Gastrocnemius medialis (tissue), 4 donors: ENCODE measurements at regions not wholly inside any gene's neighbourhood (a gene's known extent, or its start where the extent isn't known, plus 50 kb on each side); places are given as distances from the start of the nearest gene placed in this dataset.

Experiments
- ATAC-seq, 2 donors: fragments of 150-250 bp; one replicate each; pipeline ENCODE4 v1.9.1; 2016
- DNase-seq, 2 donors: peaks; one replicate each; pipeline ENCODE4 v3.0.0-alpha.2; 2019
- H3K27ac ChIP-seq, 4 donors: fragments of 200-600 bp; sonication (generic); 1 replicate in 1 of 4; 2 replicates in 3 of 4; pipeline ENCODE4 v1.5.1; 2016 to 2018; ENCODE audit warnings: mild to moderate bottlenecking in 2 of 4, moderate library complexity in 1 of 4
- H3K27me3 ChIP-seq, 3 donors: fragments of 200-600 bp; sonication (generic) in 2 of 3; 1 replicate in 1 of 3; 2 replicates in 2 of 3; pipeline versions ENCODE4 v1.5.1 to v1.6.0; 2016 to 2019; ENCODE audit warnings: mild to moderate bottlenecking in 1 of 3, moderate library complexity in 1 of 3
- H3K36me3 ChIP-seq, 2 donors: fragments of 200-600 bp; sonication (generic) in 1 of 2; one replicate each; pipeline ENCODE4 v1.5.1; 2017 to 2018
- H3K4me1 ChIP-seq, 2 donors: fragments of 200-600 bp; sonication (generic) in 1 of 2; one replicate each; pipeline ENCODE4 v1.5.1; 2016 to 2017; ENCODE audit warnings: mild to moderate bottlenecking in 2 of 2
- H3K4me3 ChIP-seq, 4 donors: fragments of 200-600 bp; sonication (generic) in 3 of 4; 1 replicate in 1 of 4; 2 replicates in 3 of 4; pipeline ENCODE4 v1.5.1; 2016 to 2019; ENCODE audit warnings: mild to moderate bottlenecking in 2 of 4
- H3K9me3 ChIP-seq, 3 donors: fragments of 200-600 bp; sonication (generic) in 2 of 3; 1 replicate in 1 of 3; 2 replicates in 2 of 3; pipeline ENCODE4 v1.5.1; 2016 to 2019
- POLR2A ChIP-seq, 2 donors: fragments of 450-650 bp; IDR thresholded peaks; one replicate each; pipeline ENCODE4 v1.6.1; 2017; ENCODE audit warnings: antibody characterized with exemption in 2 of 2, mild to moderate bottlenecking in 2 of 2, moderate library complexity in 2 of 2
- in situ Hi-C, 4 donors: fragments of 200-750 bp; cut with MboI; loops; one replicate each; pipeline versions ENCODE4 v1.15.0 to v1.8.0; 2017; ENCODE audit warnings: low sequenced_read_pairs in 4 of 4
- intact Hi-C: fragments of 100-400 bp; cut with DNase I; formaldehyde crosslinking; loops from one replicate; pipeline ENCODE4 v1.15.1; 2023; ENCODE audit warnings: low total_unique reads
- TF ChIP-seq, protein P1 (sequence below), 5 experiments: fragments of 450-650 bp in 3 of 5; fragments of 200-600 bp in 2 of 5; sonication (generic) in 2 of 5; IDR thresholded peaks in 4 of 5; conservative IDR thresholded peaks in 1 of 5; 1 replicate in 4 of 5; 2 replicates in 1 of 5; pipeline ENCODE4 v1.5.1; 2016 to 2019; ENCODE audit warnings: antibody characterized with exemption in 5 of 5, mild to moderate bottlenecking in 3 of 5, moderate library complexity in 3 of 5

DNA sequence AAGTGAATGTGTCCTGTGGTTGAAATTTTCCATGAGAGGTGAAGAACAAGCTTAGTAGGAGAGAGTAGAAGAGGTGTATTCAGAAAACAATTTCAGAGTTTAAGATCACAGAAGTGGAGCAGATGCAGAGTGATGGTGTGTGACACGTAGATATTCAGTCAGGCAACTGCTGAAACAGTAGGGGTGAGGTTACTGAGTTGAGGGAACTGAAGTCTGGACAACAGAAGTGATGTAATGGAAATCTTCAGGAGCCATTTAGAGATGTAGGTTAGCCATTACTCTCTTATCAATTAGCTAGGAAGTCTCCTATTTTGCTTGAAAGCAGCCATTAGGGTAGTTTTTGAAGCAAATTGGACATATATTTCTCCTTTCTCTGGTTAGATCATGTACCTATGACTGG lies 584.4 kb downstream of the PKHD1 start:
- TF ChIP-seq, protein P1, sequence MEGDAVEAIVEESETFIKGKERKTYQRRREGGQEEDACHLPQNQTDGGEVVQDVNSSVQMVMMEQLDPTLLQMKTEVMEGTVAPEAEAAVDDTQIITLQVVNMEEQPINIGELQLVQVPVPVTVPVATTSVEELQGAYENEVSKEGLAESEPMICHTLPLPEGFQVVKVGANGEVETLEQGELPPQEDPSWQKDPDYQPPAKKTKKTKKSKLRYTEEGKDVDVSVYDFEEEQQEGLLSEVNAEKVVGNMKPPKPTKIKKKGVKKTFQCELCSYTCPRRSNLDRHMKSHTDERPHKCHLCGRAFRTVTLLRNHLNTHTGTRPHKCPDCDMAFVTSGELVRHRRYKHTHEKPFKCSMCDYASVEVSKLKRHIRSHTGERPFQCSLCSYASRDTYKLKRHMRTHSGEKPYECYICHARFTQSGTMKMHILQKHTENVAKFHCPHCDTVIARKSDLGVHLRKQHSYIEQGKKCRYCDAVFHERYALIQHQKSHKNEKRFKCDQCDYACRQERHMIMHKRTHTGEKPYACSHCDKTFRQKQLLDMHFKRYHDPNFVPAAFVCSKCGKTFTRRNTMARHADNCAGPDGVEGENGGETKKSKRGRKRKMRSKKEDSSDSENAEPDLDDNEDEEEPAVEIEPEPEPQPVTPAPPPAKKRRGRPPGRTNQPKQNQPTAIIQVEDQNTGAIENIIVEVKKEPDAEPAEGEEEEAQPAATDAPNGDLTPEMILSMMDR (IDR thresholded peaks at IDR 0.05 in 4 of 5, conservative IDR thresholded peaks at IDR 0.05 in 1 of 5) = no peak
- TF ChIP-seq POLR2A (IDR thresholded peaks at IDR 0.05) = no peak
- Histone ChIP-seq H3K9me3 (no peaks in the 10 kb centered on the region), H3K27me3 (no peaks in the 10 kb centered on the region), H3K27ac (no peak overlapping the region), H3K4me1 (no peaks in the 10 kb centered on the region), H3K4me3 (no peak overlapping the region), H3K36me3 (no peaks in the 10 kb centered on the region)
- intact Hi-C loops (no loop called here), in situ Hi-C loops (no loop called here)
- no peak for DNase-seq
- no peak for ATAC-seq

DNA sequence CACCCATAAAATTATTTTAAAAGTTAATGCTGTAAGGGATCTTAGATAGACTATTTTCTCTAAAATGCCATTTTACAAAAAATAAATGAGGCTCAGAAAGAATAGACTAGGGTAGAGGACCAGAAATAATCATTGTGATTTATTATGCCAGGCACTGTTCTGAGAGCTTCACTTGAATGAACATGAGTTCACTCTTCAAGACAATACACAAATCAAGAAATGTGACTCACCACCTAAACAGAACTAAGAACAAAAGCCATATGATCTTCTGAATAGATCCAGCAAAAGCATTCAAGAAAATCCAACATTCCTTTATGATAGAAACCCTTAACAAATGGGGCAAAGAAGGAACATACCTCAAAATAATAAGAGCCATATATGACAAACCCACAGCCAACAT lies 582.0 kb downstream of the PKHD1 start:
- intact Hi-C loops (no loop called here), in situ Hi-C loops (no loop called here)
- no peak overlapping the region for H3K4me3 ChIP-seq
- H3K36me3 ChIP-seq = no peaks in the 10 kb centered on the region
- H3K9me3 ChIP-seq = no peaks in the 10 kb centered on the region
- H3K4me1 ChIP-seq = no peaks in the 10 kb centered on the region
- H3K27me3 ChIP-seq = no peaks in the 10 kb centered on the region
- no peak overlapping the region for H3K27ac ChIP-seq
- ATAC-seq (no peak), DNase-seq (no peak)
- no peak for TF ChIP-seq POLR2A (IDR thresholded peaks at IDR 0.05)
- TF ChIP-seq, protein P1 (IDR thresholded peaks at IDR 0.05 in 4 of 5, conservative IDR thresholded peaks at IDR 0.05 in 1 of 5) = no peak

DNA sequence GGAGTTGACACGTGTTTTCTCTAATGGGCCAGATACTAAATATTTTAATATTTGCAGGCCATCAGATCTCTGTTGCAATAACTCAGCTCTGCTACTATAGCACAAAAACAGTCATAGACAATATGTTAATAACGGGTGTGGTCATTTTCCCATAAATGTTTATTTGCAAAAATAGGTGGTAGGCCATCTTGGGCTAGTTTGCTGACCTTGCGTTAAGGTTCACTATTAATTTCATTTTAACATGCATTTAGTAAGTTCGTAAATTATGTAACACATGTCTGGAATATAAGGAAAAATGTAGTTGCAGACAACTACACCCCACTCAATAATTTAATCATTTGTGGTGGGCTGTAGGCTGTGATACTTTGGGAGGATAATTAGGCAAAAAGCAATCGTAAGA lies 577.8 kb downstream of the PKHD1 start:
- in situ Hi-C loops = no loop called here
- no peaks in the 10 kb centered on the region for H3K36me3 ChIP-seq
- DNase-seq (no peak), ATAC-seq (no peak)
- no peak overlapping the region for H3K4me3 ChIP-seq
- TF ChIP-seq, protein P1 (IDR thresholded peaks at IDR 0.05 in 4 of 5, conservative IDR thresholded peaks at IDR 0.05 in 1 of 5) = no peak
- no peak for TF ChIP-seq POLR2A (IDR thresholded peaks at IDR 0.05)
- H3K27ac ChIP-seq = no peak overlapping the region
- intact Hi-C loops = no loop called here
- H3K27me3 ChIP-seq = no peaks in the 10 kb centered on the region
- no peaks in the 10 kb centered on the region for H3K4me1 ChIP-seq
- no peaks in the 10 kb centered on the region for H3K9me3 ChIP-seq

DNA sequence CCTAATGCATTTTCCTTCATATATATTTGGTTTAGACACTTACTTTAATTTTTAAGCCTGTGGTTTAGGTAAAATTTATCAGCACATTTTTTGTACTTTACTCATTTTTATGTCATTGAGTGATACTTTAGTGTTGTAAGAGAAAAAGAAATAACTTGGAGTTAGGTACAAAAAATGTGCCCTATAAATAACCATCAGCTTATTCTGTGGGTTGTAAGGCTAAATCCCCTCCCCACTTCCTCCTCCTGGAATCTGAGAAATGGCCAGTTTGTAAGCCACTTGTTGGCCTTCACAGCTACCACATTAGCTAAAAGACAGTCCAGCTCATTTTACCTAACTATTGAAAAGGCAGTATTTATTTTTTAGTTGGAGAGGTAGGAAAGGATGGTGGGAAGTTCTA lies 576.3 kb downstream of the PKHD1 start:
- in situ Hi-C loops (no loop called here), intact Hi-C loops (no loop called here)
- Histone ChIP-seq H3K36me3 (no peaks in the 10 kb centered on the region), H3K27ac (no peak overlapping the region), H3K4me1 (no peaks in the 10 kb centered on the region), H3K9me3 (no peaks in the 10 kb centered on the region), H3K4me3 (no peak overlapping the region), H3K27me3 (no peaks in the 10 kb centered on the region)
- DNase-seq = no peak
- TF ChIP-seq, protein P1 (IDR thresholded peaks at IDR 0.05 in 4 of 5, conservative IDR thresholded peaks at IDR 0.05 in 1 of 5) = no peak
- TF ChIP-seq POLR2A (IDR thresholded peaks at IDR 0.05) = no peak
- ATAC-seq = no peak
